MM.1S (cell line): ENCODE measurements at regions not wholly inside any gene's neighbourhood (a gene's known extent, or its start where the extent isn't known, plus 50 kb on each side); places are given as distances from the start of the nearest gene placed in this dataset.
"Not testable (repeated sequence)": the region's sequence is repeated elsewhere in the genome, so short reads cannot be mapped to it uniquely, and the experiment has no call there.

Experiments used
- DNase-seq: peaks from one replicate; pipeline ENCODE4 v3.0.0-alpha.2; 2015
- H2AFZ ChIP-seq: fragments of 300-600 bp; sonication (generic); 2 replicates; pipeline ENCODE4 v1.6.0; 2016; ENCODE audit warnings: antibody characterized with exemption, low read length
- H3F3A ChIP-seq: fragments of 300-600 bp; sonication (generic); 2 replicates; pipeline ENCODE4 v1.6.1; 2016; ENCODE audit warnings: mild to moderate bottlenecking, antibody characterized with exemption, low read length, moderate library complexity, mixed read lengths; ENCODE audit not compliant: insufficient read depth
- H3K27ac ChIP-seq: fragments of 300-600 bp; sonication (generic); 2 replicates; pipeline ENCODE4 v1.5.1; 2016; ENCODE audit warnings: mild to moderate bottlenecking, low read length
- H3K27me3 ChIP-seq: fragments of 300-600 bp; sonication (generic); replicated peaks from 2 replicates; pipeline ENCODE4 v1.6.0; 2016; ENCODE audit warnings: low read length; ENCODE audit not compliant: insufficient read depth
- H3K36me3 ChIP-seq: fragments of 300-600 bp; sonication (generic); replicated peaks from 2 replicates; pipeline ENCODE4 v1.6.1; 2016; ENCODE audit warnings: mild to moderate bottlenecking, low read length, mixed read lengths; ENCODE audit not compliant: insufficient read depth
- H3K4me1 ChIP-seq: fragments of 300-600 bp; sonication (generic); 2 replicates; pipeline ENCODE4 v1.6.1; 2016; ENCODE audit warnings: low read length, mixed read lengths
- H3K4me2 ChIP-seq: fragments of 300-600 bp; sonication (generic); 2 replicates; pipeline ENCODE4 v1.6.0; 2016; ENCODE audit warnings: low read depth, low read length
- H3K4me3 ChIP-seq: fragments of 300-600 bp; sonication (generic); 2 replicates; pipeline ENCODE4 v1.5.1; 2016; ENCODE audit warnings: low read length, mixed read lengths
- H3K79me2 ChIP-seq: fragments of 300-600 bp; sonication (generic); 2 replicates; pipeline ENCODE4 v1.6.1; 2016; ENCODE audit warnings: mixed run types, low read length, mixed read lengths
- H3K9ac ChIP-seq: fragments of 300-600 bp; sonication (generic); 2 replicates; pipeline ENCODE4 v1.6.1; 2016; ENCODE audit warnings: low read length, mixed read lengths
- H3K9me2 ChIP-seq: fragments of 300-600 bp; sonication (generic); replicated peaks from 2 replicates; pipeline ENCODE4 v1.6.1; 2016; ENCODE audit warnings: mild to moderate bottlenecking, low read length, mixed read lengths; ENCODE audit not compliant: insufficient read depth
- H3K9me3 ChIP-seq: fragments of 300-600 bp; sonication (generic); replicated peaks from 2 replicates; pipeline ENCODE4 v1.6.1; 2016; ENCODE audit warnings: mild to moderate bottlenecking, low read length, mixed read lengths; ENCODE audit not compliant: insufficient read depth
- H4K20me1 ChIP-seq: fragments of 300-600 bp; sonication (generic); 2 replicates; pipeline ENCODE4 v1.6.1; 2016; ENCODE audit warnings: mild to moderate bottlenecking, low read length, moderate library complexity, mixed read lengths; ENCODE audit not compliant: insufficient read depth
- CTCF ChIP-seq: fragments of 300-600 bp; sonication (generic); IDR thresholded peaks from 2 replicates; pipeline ENCODE4 v1.5.1; 2016; ENCODE audit warnings: antibody characterized with exemption, low read length, mixed read lengths
- EZH2 ChIP-seq: fragments of 300-600 bp; sonication (generic); optimal IDR thresholded peaks from 2 replicates; pipeline ENCODE3; 2017; ENCODE audit warnings: low read depth, mild to moderate bottlenecking, antibody characterized with exemption, low read length, mixed read lengths
- EZH2phosphoT487 ChIP-seq: fragments of 300-600 bp; sonication (generic); IDR thresholded peaks from 2 replicates; pipeline ENCODE4 v1.6.1; 2018; ENCODE audit warnings: antibody characterized with exemption, low read length

GRCh38 chr20:30506100-30506499 lies 751.4 kb upstream of the DEFB115 start:
- no peak for TF ChIP-seq CTCF
- TF ChIP-seq EZH2phosphoT487: no peak
- no peak for TF ChIP-seq EZH2
- no peaks in the 10 kb centered on the region for H3K79me2 ChIP-seq
- H3K4me1 ChIP-seq: no peaks in the 10 kb centered on the region
- H3K36me3 ChIP-seq: no peaks in the 10 kb centered on the region
- H3K9me2 ChIP-seq: no peaks in the 10 kb centered on the region
- H3K9ac ChIP-seq: no peak overlapping the region
- H3K4me2 ChIP-seq: no peak overlapping the region
- no peaks in the 10 kb centered on the region for H3F3A ChIP-seq
- no peak for DNase-seq
- no peaks in the 10 kb centered on the region for H3K9me3 ChIP-seq
- H3K27ac ChIP-seq: no peak overlapping the region
- no peaks in the 10 kb centered on the region for H3K27me3 ChIP-seq
- H3K4me3 ChIP-seq: no peak overlapping the region
- no peaks in the 10 kb centered on the region for H4K20me1 ChIP-seq
- no peak overlapping the region for H2AFZ ChIP-seq

- H3K9me2 ChIP-seq, H4K20me1 ChIP-seq, H3K4me3 ChIP-seq, H3K4me1 ChIP-seq, H3K27ac ChIP-seq, H3K36me3 ChIP-seq, H3K79me2 ChIP-seq, H3K27me3 ChIP-seq, H3K4me2 ChIP-seq, H3F3A ChIP-seq, DNase-seq, H3K9ac ChIP-seq, H2AFZ ChIP-seq, H3K9me3 ChIP-seq: not testable (repeated sequence)
Measured at GRCh38 chr20:30508382-30508781, 749.1 kb upstream of the DEFB115 start.

GRCh38 chr20:30511322-30512030 lies 746.0 kb upstream of the DEFB115 start:
- Histone ChIP-seq H2AFZ (no peak overlapping the region), H3K27ac (no peak overlapping the region), H3K27me3 (no peaks in the 10 kb centered on the region), H3F3A (no peaks in the 10 kb centered on the region), H3K36me3 (no peaks in the 10 kb centered on the region), H3K4me3 (no peak overlapping the region), H3K4me1 (no peaks in the 10 kb centered on the region), H3K9ac (no peak overlapping the region), H4K20me1 (no peaks in the 10 kb centered on the region), H3K4me2 (no peak overlapping the region), H3K9me2 (no peaks in the 10 kb centered on the region), H3K79me2 (no peaks in the 10 kb centered on the region), H3K9me3 (no peaks in the 10 kb centered on the region)
- no peak for DNase-seq
- TF ChIP-seq EZH2: no peak
- TF ChIP-seq CTCF: no peak
- no peak for TF ChIP-seq EZH2phosphoT487

GRCh38 chr20:30513050-30513628 lies 744.3 kb upstream of the DEFB115 start:
- Histone ChIP-seq H3K27ac (no peak overlapping the region), H3K4me2 (no peak overlapping the region), H3K9ac (no peak overlapping the region), H3K27me3 (no peaks in the 10 kb centered on the region), H3F3A (no peaks in the 10 kb centered on the region), H3K4me1 (no peaks in the 10 kb centered on the region), H2AFZ (no peak overlapping the region), H3K9me3 (no peaks in the 10 kb centered on the region), H3K79me2 (no peaks in the 10 kb centered on the region), H3K36me3 (no peaks in the 10 kb centered on the region), H3K9me2 (no peaks in the 10 kb centered on the region), H4K20me1 (no peaks in the 10 kb centered on the region), H3K4me3 (no peak overlapping the region)
- no peak for DNase-seq
- no peak for TF ChIP-seq CTCF
- TF ChIP-seq EZH2phosphoT487: no peak
- no peak for TF ChIP-seq EZH2

- not testable (repeated sequence) for DNase-seq, H3K4me1 ChIP-seq, H3K27me3 ChIP-seq, H2AFZ ChIP-seq, H3F3A ChIP-seq, H3K4me2 ChIP-seq, H3K9ac ChIP-seq, H3K27ac ChIP-seq, H3K36me3 ChIP-seq, H4K20me1 ChIP-seq, H3K79me2 ChIP-seq, H3K9me2 ChIP-seq, H3K9me3 ChIP-seq, H3K4me3 ChIP-seq
Measured at GRCh38 chr20:30515915-30516314, 741.5 kb upstream of the DEFB115 start.
